Right lobe of liver (tissue), 6 donors: ENCODE measurements at regions not wholly inside any gene's neighbourhood (a gene's known extent, or its start where the extent isn't known, plus 50 kb on each side); places are given as distances from the start of the nearest gene placed in this dataset.

Experiments
- ATAC-seq, 4 donors: fragments of 200-7000 bp; cut with Tn5 transposase; one replicate each; pipeline ENCODE4 v1.9.1; 2020; ENCODE audit warnings: mild to moderate bottlenecking in 4 of 4, moderate library complexity in 4 of 4
- DNase-seq, 3 donors: peaks; one replicate each; pipeline ENCODE4 v3.0.0-alpha.2; 2020
- H3K27ac ChIP-seq, 3 donors: fragments of 200-600 bp; one replicate each; pipeline ENCODE4 v1.8.0; 2022
- H3K27me3 ChIP-seq, 2 donors: fragments of 200-600 bp; one replicate each; pipeline ENCODE4 v1.8.0; 2022
- H3K36me3 ChIP-seq, 4 donors: fragments of 200-600 bp; sonication (generic) in 1 of 4; one replicate each; pipeline versions ENCODE4 v1.5.1 to v1.8.0; 2017 to 2022; ENCODE audit warnings: control low read depth in 1 of 4
- H3K4me1 ChIP-seq, 4 donors: fragments of 200-600 bp; sonication (generic) in 1 of 4; one replicate each; pipeline versions ENCODE4 v1.5.1 to v1.8.0; 2017 to 2022; ENCODE audit warnings: control low read depth in 1 of 4
- H3K4me3 ChIP-seq, 3 donors: fragments of 200-600 bp; one replicate each; pipeline ENCODE4 v1.8.0; 2022
- H3K9me3 ChIP-seq, 4 donors: fragments of 200-600 bp; sonication (generic) in 1 of 4; one replicate each; pipeline versions ENCODE4 v1.5.1 to v1.8.0; 2017 to 2022; ENCODE audit warnings: control low read depth in 1 of 4
- CTCF ChIP-seq, 4 donors: fragments of 200-600 bp in 3 of 4; fragments of 450-650 bp in 1 of 4; IDR thresholded peaks; one replicate each; pipeline versions ENCODE4 v1.5.1 to v1.8.0; 2016 to 2022; ENCODE audit warnings: antibody characterized with exemption in 4 of 4, mild to moderate bottlenecking in 2 of 4
- POLR2A ChIP-seq: fragments of 450-650 bp; IDR thresholded peaks from one replicate; pipeline ENCODE4 v1.6.1; 2017; ENCODE audit warnings: antibody characterized with exemption, mild to moderate bottlenecking
- WGBS: methylation state at CpG from one replicate; pipeline ENCODE4 v1.1.6; 2018; ENCODE audit warnings: low coverage, low lambda C conversion rate; ENCODE audit not compliant: insufficient coverage; ENCODE audit errors: missing lambda C conversion rate; 5-methylcytosine and 5-hydroxymethylcytosine counted together
- intact Hi-C, 2 donors: fragments of 100-400 bp; cut with DNase I; formaldehyde crosslinking; loops; one replicate each; pipeline versions ENCODE4 v1.11.2 to v1.14.1; 2022
- donor health status: DM: no; HTN: yes; CAD: no.
- donor health status: DM: no; HTN: no; CAD: no.
- donor health status: DM: no; HTN: no; CAD: no.
- donor health status: DM: no; HTN: yes; CAD: no.
- donor health status: DM: no; HTN: yes; CAD: no.

GRCh38 chrX:136954930-136955329, 74.4 kb upstream of the RBMX start:
- DNase-seq (no peak), ATAC-seq (peak; percentile 75 to 87 (median 80))
- Histone ChIP-seq H3K4me1 (peaks cover 0 to 3% (median 0%) of the 10 kb centered on the region in 4 donors), H3K27ac (no peak overlapping the region), H3K27me3 (no peaks in the 10 kb centered on the region), H3K9me3 (no peaks in the 10 kb centered on the region), H3K4me3 (no peak overlapping the region), H3K36me3 (no peaks in the 10 kb centered on the region)
- intact Hi-C loops: loop anchor here (10.0 kb wide), 1 partner anchor 100 kb away; no protein-coding TSS in a partner anchor
- TF ChIP-seq POLR2A: no peak
- peak; percentile 45 to 60 (median 53) for TF ChIP-seq CTCF (IDR thresholded peaks at IDR 0.05)
- WGBS: 1% methylated on average over 4 of the region's 4 CpGs

- Histone ChIP-seq H3K9me3 (no peaks in the 10 kb centered on the region), H3K36me3 (no peaks in the 10 kb centered on the region), H3K4me1 (peaks cover 0 to 3% (median 0%) of the 10 kb centered on the region in 4 donors), H3K27me3 (no peaks in the 10 kb centered on the region), H3K27ac (no peak overlapping the region), H3K4me3 (no peak overlapping the region)
- WGBS: 54% methylated on average over 21 of the region's 26 CpGs
- intact Hi-C loops: loop anchor here (10.0 kb wide), 1 partner anchor 101 kb away; no protein-coding TSS in a partner anchor
- peak; percentile 89 to 98 (median 94) for ATAC-seq
- peak; percentile 69 to 71 (median 70) for DNase-seq
- no peak for TF ChIP-seq POLR2A
- TF ChIP-seq CTCF (IDR thresholded peaks at IDR 0.05): peak; percentile 50 to 73 (median 70)
These were observed 73.6 kb upstream of the RBMX start for GRCh38 chrX:136953867-136954787.

GRCh38 chrX:136950211-136950610, 69.7 kb upstream of the RBMX start:
- ATAC-seq: no peak
- WGBS: 49% methylated on average over 4 of the region's 4 CpGs
- TF ChIP-seq POLR2A: no peak
- TF ChIP-seq CTCF (IDR thresholded peaks at IDR 0.05): no peak

GRCh38 chrX:136941396-136942337, 61.1 kb upstream of the RBMX start:
- Histone ChIP-seq H3K4me1 (no peaks in the 10 kb centered on the region), H3K27me3 (no peaks in the 10 kb centered on the region), H3K4me3 (no peak overlapping the region), H3K36me3 (no peaks in the 10 kb centered on the region), H3K9me3 (no peaks in the 10 kb centered on the region), H3K27ac (no peak overlapping the region)
- DNase-seq (no peak), ATAC-seq (no peak)
- 68% methylated on average over 9 of the region's 9 CpGs for WGBS
- no peak for TF ChIP-seq POLR2A
- TF ChIP-seq CTCF (IDR thresholded peaks at IDR 0.05): no peak
- intact Hi-C loops: no loop called here

More at GRCh38 chrX:136950211-136950610, 69.7 kb upstream of the RBMX start:
- H3K4me3 ChIP-seq: no peak overlapping the region
- no peaks in the 10 kb centered on the region for H3K27me3 ChIP-seq
- intact Hi-C loops: loop anchor here (10.0 kb wide), 1 partner anchor 105 kb away; no protein-coding TSS in a partner anchor
- DNase-seq: no peak
- no peaks in the 10 kb centered on the region for H3K9me3 ChIP-seq
- peaks cover 0 to 3% (median 0%) of the 10 kb centered on the region in 4 donors for H3K4me1 ChIP-seq
- no peaks in the 10 kb centered on the region for H3K36me3 ChIP-seq
- H3K27ac ChIP-seq: no peak overlapping the region
